ENCODE measurements at regions not wholly inside any gene's neighbourhood (a gene's known extent, or its start where the extent isn't known, plus 50 kb on each side); places are given as distances from the start of the nearest gene placed in this dataset.

DNA sequence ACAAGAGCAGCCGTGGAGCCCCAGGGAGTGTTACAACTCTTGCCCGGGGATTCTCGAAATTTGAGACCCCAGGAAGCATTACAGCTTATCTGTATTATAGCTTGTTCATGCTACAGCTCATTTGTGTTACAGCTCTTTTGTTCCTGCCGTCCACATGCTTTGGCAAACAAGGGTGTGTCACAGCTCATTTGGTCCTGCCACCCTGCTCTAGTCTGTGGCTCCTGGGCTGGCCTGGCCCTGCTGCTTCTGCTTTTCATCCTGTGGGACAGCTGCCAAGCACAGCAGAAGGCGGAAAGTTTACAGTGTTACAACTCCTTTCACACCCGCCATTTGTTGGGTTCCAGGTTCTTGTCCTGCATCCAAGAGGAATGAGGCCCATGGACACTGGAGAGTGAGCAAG, 685.0 kb downstream of the SLCO4C1 start:
- TF ChIP-seq, protein P1, sequence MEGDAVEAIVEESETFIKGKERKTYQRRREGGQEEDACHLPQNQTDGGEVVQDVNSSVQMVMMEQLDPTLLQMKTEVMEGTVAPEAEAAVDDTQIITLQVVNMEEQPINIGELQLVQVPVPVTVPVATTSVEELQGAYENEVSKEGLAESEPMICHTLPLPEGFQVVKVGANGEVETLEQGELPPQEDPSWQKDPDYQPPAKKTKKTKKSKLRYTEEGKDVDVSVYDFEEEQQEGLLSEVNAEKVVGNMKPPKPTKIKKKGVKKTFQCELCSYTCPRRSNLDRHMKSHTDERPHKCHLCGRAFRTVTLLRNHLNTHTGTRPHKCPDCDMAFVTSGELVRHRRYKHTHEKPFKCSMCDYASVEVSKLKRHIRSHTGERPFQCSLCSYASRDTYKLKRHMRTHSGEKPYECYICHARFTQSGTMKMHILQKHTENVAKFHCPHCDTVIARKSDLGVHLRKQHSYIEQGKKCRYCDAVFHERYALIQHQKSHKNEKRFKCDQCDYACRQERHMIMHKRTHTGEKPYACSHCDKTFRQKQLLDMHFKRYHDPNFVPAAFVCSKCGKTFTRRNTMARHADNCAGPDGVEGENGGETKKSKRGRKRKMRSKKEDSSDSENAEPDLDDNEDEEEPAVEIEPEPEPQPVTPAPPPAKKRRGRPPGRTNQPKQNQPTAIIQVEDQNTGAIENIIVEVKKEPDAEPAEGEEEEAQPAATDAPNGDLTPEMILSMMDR (IDR thresholded peaks at IDR 0.05; ENCODE audit: low read length), result no peak
- TF ChIP-seq EZH2 (optimal IDR thresholded peaks at IDR 0.05; ENCODE audit: low read depth, low read length), result no peak
